Endothelial cell of umbilical vein (primary cell): ENCODE measurements at regions not wholly inside any gene's neighbourhood (a gene's known extent, or its start where the extent isn't known, plus 50 kb on each side); places are given as distances from the start of the nearest gene placed in this dataset.

ENCODE experiments used
- BruUV-seq: library from RNA; stranded (reverse); fragments of 400-500 nt; replicated peaks from 2 replicates; lab custom pipeline; 2021; lab: Mats Ljungman, UMichigan
- CTCF ChIA-PET: fragments of 300-600, 350-600 bp; sonication (Branson Sonifier 250); formaldehyde crosslinking; loops from one replicate; lab custom pipeline; 2021; ENCODE audit warnings: antibody characterized with exemption, inconsistent platforms; lab: Charles Lee
- POLR2A ChIA-PET: fragments of 300-600, 350-600 bp; sonication (Branson Sonifier 250); formaldehyde crosslinking; loops from one replicate; lab custom pipeline; 2021; ENCODE audit warnings: antibody characterized with exemption, inconsistent platforms; lab: Charles Lee
- DNase-seq: peaks from one replicate; pipeline ENCODE4 v3.0.0-alpha.2; 2011; ENCODE audit warnings: low read depth, low spot score
- FAIRE-seq: peaks from 2 replicates; lab custom pipeline; 2011; peaks lifted over from hg19 to GRCh38; lab: Jason Lieb, UNC
- H2AFZ ChIP-seq: 2 replicates; pipeline ENCODE4 v1.6.0; 2012; ENCODE audit warnings: low read depth, low read length, control low read depth, inconsistent platforms
- H3K27ac ChIP-seq: 2 replicates; pipeline ENCODE4 v1.5.1; 2011; ENCODE audit warnings: low read depth, mild to moderate bottlenecking, control low read depth, low read length, moderate library complexity; ENCODE audit not compliant: insufficient read depth
- H3K27me3 ChIP-seq, 2 experiments: 2 replicates each; pipeline versions ENCODE4 v1.6.0 to v1.6.1; 2011; ENCODE audit warnings: low read length in 2 of 2, mixed read lengths in 1 of 2; ENCODE audit not compliant: control insufficient read depth in 2 of 2, insufficient read depth in 2 of 2
- H3K36me3 ChIP-seq, 2 experiments: 2 replicates in 1 of 2; 3 replicates in 1 of 2; pipeline ENCODE4 v1.5.1; 2011; ENCODE audit warnings: low read length in 2 of 2, mild to moderate bottlenecking in 1 of 2, moderate library complexity in 1 of 2; ENCODE audit not compliant: control insufficient read depth in 2 of 2, insufficient read depth in 2 of 2; ENCODE audit errors: extremely low read depth in 1 of 2
- H3K4me1 ChIP-seq: 3 replicates; pipeline ENCODE4 v1.5.1; 2011; ENCODE audit warnings: mild to moderate bottlenecking, low read length; ENCODE audit not compliant: control insufficient read depth, insufficient read depth; ENCODE audit errors: extremely low read depth
- H3K4me2 ChIP-seq: 2 replicates; pipeline ENCODE4 v1.6.1; 2011; ENCODE audit warnings: low read length, control low read depth, mixed read lengths; ENCODE audit not compliant: insufficient read depth
- H3K4me3 ChIP-seq, 3 experiments: fragments of 200-600 bp in 1 of 3; sonication (generic), shearing (Covaris generic) in 1 of 3; replicated peaks in 1 of 3; 2 replicates each; pipeline ENCODE4 v1.5.1; 2011 to 2016; ENCODE audit warnings: control low read depth in 3 of 3, low read length in 3 of 3, mild to moderate bottlenecking in 2 of 3, inconsistent platforms in 1 of 3, low read depth in 1 of 3, moderate library complexity in 1 of 3; ENCODE audit not compliant: insufficient read depth in 1 of 3
- H3K79me2 ChIP-seq: 2 replicates; pipeline ENCODE4 v1.6.0; 2012; ENCODE audit warnings: low read length, inconsistent platforms; ENCODE audit not compliant: control insufficient read depth, insufficient read depth
- H3K9ac ChIP-seq: replicated peaks from 2 replicates; pipeline ENCODE3; 2011; ENCODE audit warnings: low read length, control low read depth; ENCODE audit not compliant: insufficient read depth; ENCODE audit errors: extremely low read depth
- H3K9me1 ChIP-seq: replicated peaks from 3 replicates; pipeline ENCODE4 v1.6.0; 2011; ENCODE audit warnings: mild to moderate bottlenecking, low read length; ENCODE audit not compliant: control insufficient read depth, insufficient read depth; ENCODE audit errors: extremely low read depth
- H3K9me3 ChIP-seq: replicated peaks from 2 replicates; pipeline ENCODE4 v1.5.1; 2012; ENCODE audit warnings: low read length, inconsistent platforms; ENCODE audit not compliant: control insufficient read depth, insufficient read depth
- H4K20me1 ChIP-seq: replicated peaks from 2 replicates; pipeline ENCODE3; 2011; ENCODE audit warnings: mild to moderate bottlenecking, low read length; ENCODE audit not compliant: control insufficient read depth, insufficient read depth; ENCODE audit errors: extremely low read depth
- EZH2 ChIP-seq: IDR thresholded peaks from 2 replicates; pipeline ENCODE4 v1.6.1; 2012; ENCODE audit warnings: borderline replicate concordance, low read depth, mild to moderate bottlenecking, moderate library complexity, low read length, inconsistent platforms; ENCODE audit not compliant: severe bottlenecking
- FOS ChIP-seq: IDR thresholded peaks from 2 replicates; pipeline ENCODE4 v1.6.1; 2011; ENCODE audit warnings: mild to moderate bottlenecking, low read length, moderate library complexity, borderline replicate concordance; ENCODE audit not compliant: insufficient read depth
- GATA2 ChIP-seq: IDR thresholded peaks from 2 replicates; pipeline ENCODE4 v1.7.0; 2011; ENCODE audit warnings: low read depth, mild to moderate bottlenecking, moderate library complexity, mixed read lengths, low read length; ENCODE audit not compliant: insufficient read length, insufficient read depth
- JUN ChIP-seq: IDR thresholded peaks from 2 replicates; pipeline ENCODE4 v1.6.1; 2011; ENCODE audit warnings: borderline replicate concordance, low read depth; ENCODE audit not compliant: insufficient read length, insufficient read depth
- MYC ChIP-seq: IDR thresholded peaks from one replicate; pipeline ENCODE4 v1.6.1; 2011; ENCODE audit warnings: mild to moderate bottlenecking, low read depth, low read length
- POLR2A ChIP-seq: IDR thresholded peaks from 2 replicates; pipeline ENCODE4 v1.6.1; 2012; ENCODE audit warnings: low read depth, mild to moderate bottlenecking, control low read depth, low read length
- POLR2AphosphoS5 ChIP-seq: IDR thresholded peaks from 2 replicates; pipeline ENCODE4 v1.6.1; 2012; ENCODE audit warnings: low read depth, mild to moderate bottlenecking, control low read depth, low read length, moderate library complexity; ENCODE audit not compliant: insufficient read depth
- dilution Hi-C: fragments of 300-500 bp; cut with MboI; formaldehyde crosslinking; loops from one replicate; pipeline ENCODE4 v1.15.0; 2019; ENCODE audit warnings: low sequenced_read_pairs; ENCODE audit not compliant: extremely low pct_ligation_motif_present
- intact Hi-C: fragments of 100-400 bp; cut with micrococcal nuclease; formaldehyde crosslinking; loops from one replicate; pipeline ENCODE4 v1.10.0; 2022
- TF ChIP-seq, protein P1 (sequence below): IDR thresholded peaks from 2 replicates; pipeline ENCODE4 v1.6.1; 2011; ENCODE audit not compliant: insufficient read depth, insufficient read length
- TF ChIP-seq, protein P2 (sequence below), 2 donors: IDR thresholded peaks; 1 replicate in 1 of 2; 2 replicates in 1 of 2; pipeline ENCODE4 v1.5.1; 2011; ENCODE audit warnings: low read length in 2 of 2, mild to moderate bottlenecking in 2 of 2, moderate library complexity in 2 of 2, control low read depth in 1 of 2, inconsistent platforms in 1 of 2, low read depth in 1 of 2; ENCODE audit not compliant: insufficient read depth in 1 of 2; ENCODE audit errors: extremely low read depth in 1 of 2

DNA sequence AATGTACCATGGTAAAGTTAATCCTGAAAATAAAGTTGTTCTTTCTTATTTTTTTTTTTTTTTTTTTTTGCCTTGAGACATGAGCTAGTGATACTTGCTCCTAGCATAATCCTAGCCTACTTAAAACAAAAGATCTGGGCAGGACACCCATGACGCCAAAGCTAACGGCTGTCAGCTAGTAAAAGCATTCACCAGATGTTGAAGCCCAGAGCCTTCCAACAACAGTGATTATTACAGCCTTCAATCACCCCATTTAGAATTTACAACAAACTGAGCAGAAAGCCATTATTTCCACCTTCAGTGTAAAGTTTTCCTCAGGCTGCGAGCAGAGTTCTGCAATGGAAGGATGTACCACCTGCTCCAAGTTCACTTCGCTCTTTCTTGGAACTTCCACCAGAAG, 259.5 kb downstream of the SP3 start:
- Histone ChIP-seq H3K9ac (no peak overlapping the region), H4K20me1 (no peaks in the 10 kb centered on the region), H3K79me2 (no peaks in the 10 kb centered on the region), H3K9me3 (no peaks in the 10 kb centered on the region), H3K4me1 (no peaks in the 10 kb centered on the region), H2AFZ (no peak overlapping the region), H3K36me3 (no peaks in the 10 kb centered on the region), H3K4me2 (no peak overlapping the region), H3K27me3 (no peaks in the 10 kb centered on the region), H3K27ac (no peak overlapping the region), H3K4me3 (no peak overlapping the region), H3K9me1 (no peaks in the 10 kb centered on the region)
- TF ChIP-seq POLR2AphosphoS5, result no peak
- TF ChIP-seq, protein P1, sequence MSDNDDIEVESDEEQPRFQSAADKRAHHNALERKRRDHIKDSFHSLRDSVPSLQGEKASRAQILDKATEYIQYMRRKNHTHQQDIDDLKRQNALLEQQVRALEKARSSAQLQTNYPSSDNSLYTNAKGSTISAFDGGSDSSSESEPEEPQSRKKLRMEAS, result no peak
- no peak for TF ChIP-seq JUN
- TF ChIP-seq POLR2A, result no peak
- TF ChIP-seq MYC, result no peak
- TF ChIP-seq, protein P2, sequence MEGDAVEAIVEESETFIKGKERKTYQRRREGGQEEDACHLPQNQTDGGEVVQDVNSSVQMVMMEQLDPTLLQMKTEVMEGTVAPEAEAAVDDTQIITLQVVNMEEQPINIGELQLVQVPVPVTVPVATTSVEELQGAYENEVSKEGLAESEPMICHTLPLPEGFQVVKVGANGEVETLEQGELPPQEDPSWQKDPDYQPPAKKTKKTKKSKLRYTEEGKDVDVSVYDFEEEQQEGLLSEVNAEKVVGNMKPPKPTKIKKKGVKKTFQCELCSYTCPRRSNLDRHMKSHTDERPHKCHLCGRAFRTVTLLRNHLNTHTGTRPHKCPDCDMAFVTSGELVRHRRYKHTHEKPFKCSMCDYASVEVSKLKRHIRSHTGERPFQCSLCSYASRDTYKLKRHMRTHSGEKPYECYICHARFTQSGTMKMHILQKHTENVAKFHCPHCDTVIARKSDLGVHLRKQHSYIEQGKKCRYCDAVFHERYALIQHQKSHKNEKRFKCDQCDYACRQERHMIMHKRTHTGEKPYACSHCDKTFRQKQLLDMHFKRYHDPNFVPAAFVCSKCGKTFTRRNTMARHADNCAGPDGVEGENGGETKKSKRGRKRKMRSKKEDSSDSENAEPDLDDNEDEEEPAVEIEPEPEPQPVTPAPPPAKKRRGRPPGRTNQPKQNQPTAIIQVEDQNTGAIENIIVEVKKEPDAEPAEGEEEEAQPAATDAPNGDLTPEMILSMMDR (IDR thresholded peaks at IDR 0.05; ENCODE audit: extremely low read depth in 1 of 2, insufficient read depth in 1 of 2, low read depth in 1 of 2, low read length in 2 of 2), result no peak
- no peak for TF ChIP-seq FOS
- no peak for TF ChIP-seq EZH2
- TF ChIP-seq GATA2, result no peak
- POLR2A ChIA-PET, result interaction anchor here (0.6 kb wide), 2 partner anchors 74 to 87 kb away, joined by 3 read pairs; no protein-coding TSS in a partner anchor
- no peak for DNase-seq
- dilution Hi-C loops, result no loop called here
- intact Hi-C loops, result no loop called here
- no peak for FAIRE-seq
- CTCF ChIA-PET, result interaction anchor here (0.6 to 1.2 kb wide), 2 partner anchors 257 to 749 kb away, joined by 3 to 6 read pairs; no protein-coding TSS in a partner anchor
- BruUV-seq, result no TSS peak
